ACC112 (cell line): ENCODE measurements at regions not wholly inside any gene's neighbourhood (a gene's known extent, or its start where the extent isn't known, plus 50 kb on each side); places are given as distances from the start of the nearest gene placed in this dataset.

Experiments
- H2AFZ ChIP-seq: fragments of 200-600 bp; sonication (generic); one replicate; pipeline ENCODE4 v1.6.0; 2017; ENCODE audit warnings: antibody characterized with exemption, low read length; ENCODE audit not compliant: unreplicated experiment
- H3K27ac ChIP-seq: fragments of 200-600 bp; sonication (generic); 2 replicates; pipeline ENCODE4 v1.5.1; 2014; ENCODE audit warnings: low read depth, mild to moderate bottlenecking, antibody characterized with exemption, low read length, moderate library complexity
- H3K27me3 ChIP-seq: fragments of 200-600 bp; sonication (generic); 2 replicates; pipeline ENCODE4 v1.6.1; 2014; ENCODE audit warnings: mild to moderate bottlenecking, antibody characterized with exemption, low read length, moderate library complexity, mixed read lengths; ENCODE audit not compliant: insufficient read depth
- H3K36me3 ChIP-seq: fragments of 200-600 bp; sonication (generic); 2 replicates; pipeline ENCODE4 v1.6.1; 2016; ENCODE audit warnings: mild to moderate bottlenecking, antibody characterized with exemption, low read length, moderate library complexity, mixed read lengths; ENCODE audit not compliant: insufficient read depth
- H3K4me1 ChIP-seq: fragments of 200-600 bp; sonication (generic); one replicate; pipeline ENCODE4 v1.6.1; 2016; ENCODE audit warnings: low read length, mixed read lengths; ENCODE audit not compliant: insufficient read depth, unreplicated experiment, control insufficient read depth
- H3K4me3 ChIP-seq: fragments of 200-600 bp; sonication (generic); 2 replicates; pipeline ENCODE4 v1.5.1; 2014; ENCODE audit warnings: mild to moderate bottlenecking, low read depth, low read length
- H3K79me2 ChIP-seq: fragments of 200-600 bp; sonication (generic); one replicate; pipeline ENCODE4 v1.6.0; 2016; ENCODE audit warnings: low read length; ENCODE audit not compliant: control insufficient read depth, unreplicated experiment, insufficient read depth

DNA sequence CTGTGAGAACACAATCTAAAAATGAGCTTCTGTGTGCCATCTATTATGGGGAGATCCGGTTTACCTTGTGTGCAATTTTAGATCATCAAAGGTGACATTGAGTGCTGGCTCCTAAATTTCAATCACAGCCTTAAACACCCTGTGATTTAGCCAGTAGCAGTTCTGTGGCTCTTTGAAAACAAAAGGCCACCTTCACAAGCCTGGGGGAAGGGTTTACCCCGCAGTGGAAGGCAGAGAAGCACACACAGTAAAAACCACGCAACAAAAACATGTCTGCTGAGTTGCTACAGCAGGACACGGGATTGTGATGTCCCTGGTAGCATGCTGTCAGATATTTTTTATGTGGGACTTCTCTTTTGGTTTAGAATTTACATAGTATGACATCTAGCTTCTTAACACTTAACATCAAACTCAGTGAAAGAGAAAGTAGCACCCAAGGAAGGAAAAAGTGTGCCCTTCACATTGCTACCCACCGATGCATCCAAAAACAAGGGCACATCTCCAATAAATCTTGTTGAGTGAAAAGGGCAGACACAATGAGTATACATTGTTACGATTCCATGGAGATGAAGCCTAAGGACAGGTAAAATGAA lies 56.1 kb upstream of the RNF152 start:
- H3K4me1 ChIP-seq, result peaks cover 6% of the 10 kb centered on the region
- H3K79me2 ChIP-seq, result no peaks in the 10 kb centered on the region
- H3K27me3 ChIP-seq, result no peaks in the 10 kb centered on the region
- no peak overlapping the region for H2AFZ ChIP-seq
- H3K27ac ChIP-seq, result no peak overlapping the region
- H3K36me3 ChIP-seq, result no peaks in the 10 kb centered on the region
- no peak overlapping the region for H3K4me3 ChIP-seq

- H3K79me2 ChIP-seq, result no peaks in the 10 kb centered on the region
- H3K4me3 ChIP-seq, result no peak overlapping the region
- no peaks in the 10 kb centered on the region for H3K36me3 ChIP-seq
- H3K27ac ChIP-seq, result no peak overlapping the region
- no peaks in the 10 kb centered on the region for H3K27me3 ChIP-seq
- H2AFZ ChIP-seq, result no peak overlapping the region
- H3K4me1 ChIP-seq, result peaks cover 6% of the 10 kb centered on the region
Measured at GRCh38 chr18:61948281-61948741, 55.5 kb upstream of the RNF152 start.

DNA sequence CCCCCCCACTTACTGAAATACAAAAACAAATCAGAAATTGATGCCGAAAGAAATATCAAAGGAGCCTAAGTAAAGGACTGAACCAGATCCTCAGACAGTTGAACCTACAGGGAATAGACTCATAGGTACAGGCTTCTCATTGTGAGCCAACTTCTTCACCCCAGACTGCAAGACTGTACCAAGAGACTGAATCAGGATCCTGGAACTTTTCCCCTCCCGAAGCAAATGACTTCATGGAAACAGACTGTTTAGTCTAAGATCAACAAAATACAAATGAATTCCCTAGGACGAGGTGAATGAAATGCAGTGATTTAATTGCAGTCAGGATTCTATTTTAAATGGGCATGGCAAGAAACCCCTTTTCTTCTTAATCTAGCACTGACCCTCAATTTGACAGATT lies 53.6 kb upstream of the RNF152 start:
- H3K36me3 ChIP-seq, result no peaks in the 10 kb centered on the region
- no peak overlapping the region for H3K27ac ChIP-seq
- peaks cover 6% of the 10 kb centered on the region for H3K4me1 ChIP-seq
- H3K4me3 ChIP-seq, result no peak overlapping the region
- no peaks in the 10 kb centered on the region for H3K27me3 ChIP-seq
- H2AFZ ChIP-seq, result no peak overlapping the region
- no peaks in the 10 kb centered on the region for H3K79me2 ChIP-seq

DNA sequence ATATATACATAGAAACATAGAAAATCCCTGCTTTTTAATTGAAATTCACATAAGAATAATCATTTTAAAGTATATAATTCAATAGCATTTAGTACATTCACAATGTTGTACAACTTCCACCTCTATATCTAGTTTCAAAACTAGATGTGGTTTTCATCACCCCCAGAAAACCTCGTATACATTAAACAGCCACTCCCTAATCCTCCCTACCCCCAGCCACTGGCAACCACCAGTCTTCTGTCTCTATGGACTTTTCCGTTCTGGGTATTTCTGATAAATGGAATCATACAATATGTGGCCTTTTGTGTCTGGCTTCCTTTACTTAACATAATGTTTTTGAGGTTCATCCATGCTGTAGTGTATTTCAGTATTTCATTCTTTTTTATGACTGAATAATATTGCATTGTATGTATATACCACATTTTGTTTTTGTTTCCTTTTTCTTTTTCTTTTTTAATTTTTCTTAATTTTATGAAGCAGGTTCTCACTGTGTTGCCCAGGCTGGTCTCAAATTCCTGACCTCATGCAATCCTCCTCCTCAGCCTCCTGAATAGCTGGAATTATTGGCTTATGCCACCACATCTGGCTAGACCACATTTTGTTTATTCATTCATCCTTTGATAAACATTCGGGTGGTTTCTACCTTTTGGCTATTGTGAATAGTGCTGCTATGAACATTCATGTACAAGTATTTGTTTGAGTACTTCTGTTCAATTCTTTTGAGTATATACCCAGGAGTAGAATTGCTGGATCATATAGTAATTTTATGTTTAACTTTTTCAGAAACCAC lies 50.6 kb upstream of the RNF152 start:
- H3K27ac ChIP-seq, result no peak overlapping the region

More for the DNA sequence above, 50.6 kb upstream of the RNF152 start:
- Histone ChIP-seq H3K36me3 (no peaks in the 10 kb centered on the region), H3K4me3 (no peak overlapping the region), H2AFZ (no peak overlapping the region), H3K79me2 (no peaks in the 10 kb centered on the region), H3K4me1 (peaks cover 6% of the 10 kb centered on the region), H3K27me3 (no peaks in the 10 kb centered on the region)
